ENCODE measurements at regions not wholly inside any gene's neighbourhood (a gene's known extent, or its start where the extent isn't known, plus 50 kb on each side); places are given as distances from the start of the nearest gene placed in this dataset.

- no peaks in the 10 kb centered on the region for H3K9me3 ChIP-seq
- TF ChIP-seq POLR2AphosphoS5 (IDR thresholded peaks at IDR 0.05): no peak
- no peak for TF ChIP-seq POLR2A (IDR thresholded peaks at IDR 0.05)
- TF ChIP-seq EP300 (IDR thresholded peaks at IDR 0.05): no peak
- no peak for TF ChIP-seq CTCF (IDR thresholded peaks at IDR 0.05)
- H3K4me3 ChIP-seq: no peak overlapping the region
- no peak overlapping the region for H3K27ac ChIP-seq
- no peaks in the 10 kb centered on the region for H3K4me1 ChIP-seq
- WGBS, 2 donors (ENCODE audit: low coverage in 1 of 2): 93 to 97% methylated on average over 2 to 7 of the region's 9 CpGs
- ATAC-seq: no peak
- H3K27me3 ChIP-seq: no peaks in the 10 kb centered on the region
- H3K36me3 ChIP-seq: no peaks in the 10 kb centered on the region
Observed at GRCh38 chr6:164243949-164244348, 829.4 kb downstream of the QKI start.

- Histone ChIP-seq H3K4me1 (no peaks in the 10 kb centered on the region), H3K27me3 (no peaks in the 10 kb centered on the region), H3K4me3 (no peak overlapping the region), H3K9me3 (no peaks in the 10 kb centered on the region), H3K36me3 (no peaks in the 10 kb centered on the region), H3K27ac (no peak overlapping the region)
- 0 to 85% methylated on average over 1 to 3 of the region's 6 CpGs for WGBS, 2 donors (ENCODE audit: low coverage in 1 of 2)
- TF ChIP-seq CTCF (IDR thresholded peaks at IDR 0.05): no peak
- TF ChIP-seq POLR2AphosphoS5 (IDR thresholded peaks at IDR 0.05): no peak
- TF ChIP-seq POLR2A (IDR thresholded peaks at IDR 0.05): no peak
- no peak for TF ChIP-seq EP300 (IDR thresholded peaks at IDR 0.05)
- no peak for ATAC-seq
Observed at GRCh38 chr6:164243012-164243610, 828.6 kb downstream of the QKI start.

- H3K4me3 ChIP-seq: no peak overlapping the region
- ATAC-seq: no peak
- H3K4me1 ChIP-seq: no peaks in the 10 kb centered on the region
- no peaks in the 10 kb centered on the region for H3K9me3 ChIP-seq
- H3K36me3 ChIP-seq: no peaks in the 10 kb centered on the region
- H3K27ac ChIP-seq: no peak overlapping the region
- no peaks in the 10 kb centered on the region for H3K27me3 ChIP-seq
- WGBS, 2 donors (ENCODE audit: low coverage in 1 of 2): 77% methylated on average over 9 of the region's 9 CpGs; no CpG with 5 or more reads in 1 of the 2 donors
- TF ChIP-seq CTCF (IDR thresholded peaks at IDR 0.05): no peak
- TF ChIP-seq POLR2A (IDR thresholded peaks at IDR 0.05): no peak
- no peak for TF ChIP-seq POLR2AphosphoS5 (IDR thresholded peaks at IDR 0.05)
- TF ChIP-seq EP300 (IDR thresholded peaks at IDR 0.05): no peak
Observed at GRCh38 chr6:164230804-164231203, 816.3 kb downstream of the QKI start.

- no peak for ATAC-seq
- Histone ChIP-seq H3K27me3 (no peaks in the 10 kb centered on the region), H3K4me1 (no peaks in the 10 kb centered on the region), H3K4me3 (no peak overlapping the region), H3K27ac (no peak overlapping the region), H3K9me3 (no peaks in the 10 kb centered on the region), H3K36me3 (no peaks in the 10 kb centered on the region)
- WGBS, 2 donors (ENCODE audit: low coverage in 1 of 2): 69 to 79% methylated on average over 2 to 6 of the region's 6 CpGs
- TF ChIP-seq POLR2A (IDR thresholded peaks at IDR 0.05) (no peak), EP300 (IDR thresholded peaks at IDR 0.05) (no peak), CTCF (IDR thresholded peaks at IDR 0.05) (no peak), POLR2AphosphoS5 (IDR thresholded peaks at IDR 0.05) (no peak)
Observed at GRCh38 chr6:164230259-164230658, 815.7 kb downstream of the QKI start.

- TF ChIP-seq POLR2A (IDR thresholded peaks at IDR 0.05): no peak
- TF ChIP-seq POLR2AphosphoS5 (IDR thresholded peaks at IDR 0.05): no peak
- TF ChIP-seq EP300 (IDR thresholded peaks at IDR 0.05): no peak
- Histone ChIP-seq H3K4me3 (no peak overlapping the region), H3K36me3 (no peaks in the 10 kb centered on the region), H3K9me3 (no peaks in the 10 kb centered on the region), H3K27ac (no peak overlapping the region), H3K27me3 (no peaks in the 10 kb centered on the region), H3K4me1 (no peaks in the 10 kb centered on the region)
- ATAC-seq: no peak
- 86 to 92% methylated on average over 6 of the region's 8 CpGs for WGBS, 2 donors (ENCODE audit: low coverage in 1 of 2)
Observed at GRCh38 chr6:164229716-164230115, 815.2 kb downstream of the QKI start.
